Panc1 (cell line): ENCODE measurements at regions not wholly inside any gene's neighbourhood (a gene's known extent, or its start where the extent isn't known, plus 50 kb on each side); places are given as distances from the start of the nearest gene placed in this dataset.

Experiments
- POLR2AphosphoS5 ChIP-seq: IDR thresholded peaks from 2 replicates; pipeline ENCODE4 v1.6.1; 2012; ENCODE audit warnings: mild to moderate bottlenecking, low read depth, low read length, moderate library complexity
- SIN3A ChIP-seq: IDR thresholded peaks from 2 replicates; pipeline ENCODE4 v1.6.1; 2012; ENCODE audit warnings: low read depth, mild to moderate bottlenecking, low read length, moderate library complexity, borderline replicate concordance; ENCODE audit not compliant: insufficient read depth
- TF ChIP-seq, protein P1 (sequence below): fragments of 450-650 bp; IDR thresholded peaks from 2 replicates; pipeline ENCODE4 v1.5.1; 2017; ENCODE audit warnings: mild to moderate bottlenecking
- TF ChIP-seq, protein P2 (sequence below), 2 experiments: IDR thresholded peaks; 2 replicates each; pipeline ENCODE4 v1.6.1; 2011 to 2012; ENCODE audit warnings: low read depth in 2 of 2, control low read depth in 1 of 2, low read length in 1 of 2, mild to moderate bottlenecking in 1 of 2, moderate library complexity in 1 of 2; ENCODE audit not compliant: insufficient read depth in 1 of 2

- TF ChIP-seq, protein P1, sequence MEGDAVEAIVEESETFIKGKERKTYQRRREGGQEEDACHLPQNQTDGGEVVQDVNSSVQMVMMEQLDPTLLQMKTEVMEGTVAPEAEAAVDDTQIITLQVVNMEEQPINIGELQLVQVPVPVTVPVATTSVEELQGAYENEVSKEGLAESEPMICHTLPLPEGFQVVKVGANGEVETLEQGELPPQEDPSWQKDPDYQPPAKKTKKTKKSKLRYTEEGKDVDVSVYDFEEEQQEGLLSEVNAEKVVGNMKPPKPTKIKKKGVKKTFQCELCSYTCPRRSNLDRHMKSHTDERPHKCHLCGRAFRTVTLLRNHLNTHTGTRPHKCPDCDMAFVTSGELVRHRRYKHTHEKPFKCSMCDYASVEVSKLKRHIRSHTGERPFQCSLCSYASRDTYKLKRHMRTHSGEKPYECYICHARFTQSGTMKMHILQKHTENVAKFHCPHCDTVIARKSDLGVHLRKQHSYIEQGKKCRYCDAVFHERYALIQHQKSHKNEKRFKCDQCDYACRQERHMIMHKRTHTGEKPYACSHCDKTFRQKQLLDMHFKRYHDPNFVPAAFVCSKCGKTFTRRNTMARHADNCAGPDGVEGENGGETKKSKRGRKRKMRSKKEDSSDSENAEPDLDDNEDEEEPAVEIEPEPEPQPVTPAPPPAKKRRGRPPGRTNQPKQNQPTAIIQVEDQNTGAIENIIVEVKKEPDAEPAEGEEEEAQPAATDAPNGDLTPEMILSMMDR: no peak
- TF ChIP-seq, protein P2, sequence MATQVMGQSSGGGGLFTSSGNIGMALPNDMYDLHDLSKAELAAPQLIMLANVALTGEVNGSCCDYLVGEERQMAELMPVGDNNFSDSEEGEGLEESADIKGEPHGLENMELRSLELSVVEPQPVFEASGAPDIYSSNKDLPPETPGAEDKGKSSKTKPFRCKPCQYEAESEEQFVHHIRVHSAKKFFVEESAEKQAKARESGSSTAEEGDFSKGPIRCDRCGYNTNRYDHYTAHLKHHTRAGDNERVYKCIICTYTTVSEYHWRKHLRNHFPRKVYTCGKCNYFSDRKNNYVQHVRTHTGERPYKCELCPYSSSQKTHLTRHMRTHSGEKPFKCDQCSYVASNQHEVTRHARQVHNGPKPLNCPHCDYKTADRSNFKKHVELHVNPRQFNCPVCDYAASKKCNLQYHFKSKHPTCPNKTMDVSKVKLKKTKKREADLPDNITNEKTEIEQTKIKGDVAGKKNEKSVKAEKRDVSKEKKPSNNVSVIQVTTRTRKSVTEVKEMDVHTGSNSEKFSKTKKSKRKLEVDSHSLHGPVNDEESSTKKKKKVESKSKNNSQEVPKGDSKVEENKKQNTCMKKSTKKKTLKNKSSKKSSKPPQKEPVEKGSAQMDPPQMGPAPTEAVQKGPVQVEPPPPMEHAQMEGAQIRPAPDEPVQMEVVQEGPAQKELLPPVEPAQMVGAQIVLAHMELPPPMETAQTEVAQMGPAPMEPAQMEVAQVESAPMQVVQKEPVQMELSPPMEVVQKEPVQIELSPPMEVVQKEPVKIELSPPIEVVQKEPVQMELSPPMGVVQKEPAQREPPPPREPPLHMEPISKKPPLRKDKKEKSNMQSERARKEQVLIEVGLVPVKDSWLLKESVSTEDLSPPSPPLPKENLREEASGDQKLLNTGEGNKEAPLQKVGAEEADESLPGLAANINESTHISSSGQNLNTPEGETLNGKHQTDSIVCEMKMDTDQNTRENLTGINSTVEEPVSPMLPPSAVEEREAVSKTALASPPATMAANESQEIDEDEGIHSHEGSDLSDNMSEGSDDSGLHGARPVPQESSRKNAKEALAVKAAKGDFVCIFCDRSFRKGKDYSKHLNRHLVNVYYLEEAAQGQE (IDR thresholded peaks at IDR 0.05; ENCODE audit: insufficient read depth in 1 of 2, low read depth in 2 of 2, low read length in 1 of 2): no peak
- TF ChIP-seq POLR2AphosphoS5: no peak
- no peak for TF ChIP-seq SIN3A
Measured at GRCh38 chr4:59180161-59180560, 2020.0 kb upstream of the ADGRL3 start.
